DND-41 (cell line): ENCODE measurements at regions not wholly inside any gene's neighbourhood (a gene's known extent, or its start where the extent isn't known, plus 50 kb on each side); places are given as distances from the start of the nearest gene placed in this dataset.

ENCODE experiments used
- ATAC-seq: fragments of 200-7000 bp; cut with Tn5 transposase; 3 replicates; pipeline ENCODE4 v1.9.1; 2021; ENCODE audit warnings: low read depth; ENCODE audit not compliant: insufficient read depth
- DNase-seq: peaks from one replicate; pipeline ENCODE4 v3.0.0-alpha.2; 2020
- H2AFZ ChIP-seq: 2 replicates; pipeline ENCODE4 v1.6.0; 2012; ENCODE audit warnings: low read depth, low read length
- H3K27ac ChIP-seq: 2 replicates; pipeline ENCODE4 v1.5.1; 2012; ENCODE audit warnings: low read length, inconsistent platforms
- H3K27me3 ChIP-seq: fragments of 200-600 bp; sonication (generic); 2 replicates; pipeline ENCODE4 v1.6.0; 2012; ENCODE audit warnings: low read length, mild to moderate bottlenecking, inconsistent platforms; ENCODE audit not compliant: insufficient read depth, poor library complexity
- H3K36me3 ChIP-seq: 2 replicates; pipeline ENCODE4 v1.5.1; 2012; ENCODE audit warnings: low read length, inconsistent platforms; ENCODE audit not compliant: insufficient read depth
- H3K4me1 ChIP-seq: 2 replicates; pipeline ENCODE4 v1.5.1; 2012; ENCODE audit warnings: mild to moderate bottlenecking, low read length; ENCODE audit not compliant: insufficient read depth
- H3K4me2 ChIP-seq: 2 replicates; pipeline ENCODE4 v1.6.0; 2012; ENCODE audit warnings: mild to moderate bottlenecking, moderate library complexity, low read length, inconsistent platforms; ENCODE audit not compliant: insufficient read depth
- H3K4me3 ChIP-seq, 2 experiments: fragments of 200-600 bp in 1 of 2; shearing (Covaris generic) in 1 of 2; 2 replicates each; pipeline ENCODE4 v1.5.1; 2012 to 2016; ENCODE audit warnings: inconsistent platforms in 2 of 2, low read length in 2 of 2, mild to moderate bottlenecking in 2 of 2, low read depth in 1 of 2, moderate library complexity in 1 of 2
- H3K79me2 ChIP-seq: 2 replicates; pipeline ENCODE4 v1.6.0; 2012; ENCODE audit warnings: low read length, inconsistent platforms; ENCODE audit not compliant: insufficient read depth
- H3K9ac ChIP-seq: 2 replicates; pipeline ENCODE4 v1.6.0; 2012; ENCODE audit warnings: low read depth, mild to moderate bottlenecking, inconsistent platforms, low read length, moderate library complexity
- H3K9me3 ChIP-seq: 2 replicates; pipeline ENCODE4 v1.5.1; 2012; ENCODE audit warnings: low read length, moderate library complexity, mild to moderate bottlenecking, inconsistent platforms; ENCODE audit not compliant: insufficient read depth, severe bottlenecking
- H4K20me1 ChIP-seq: 2 replicates; pipeline ENCODE4 v1.6.0; 2012; ENCODE audit warnings: low read length; ENCODE audit not compliant: insufficient read depth
- EZH2 ChIP-seq: IDR thresholded peaks from 3 replicates; pipeline ENCODE4 v1.6.1; 2012; ENCODE audit warnings: borderline replicate concordance, low read depth, mild to moderate bottlenecking, moderate library complexity, low read length, inconsistent platforms; ENCODE audit not compliant: severe bottlenecking
- TF ChIP-seq, protein P1 (sequence below): IDR thresholded peaks from 2 replicates; pipeline ENCODE4 v1.5.1; 2012; ENCODE audit warnings: borderline replicate concordance, low read length, moderate library complexity, mild to moderate bottlenecking; ENCODE audit not compliant: poor library complexity, severe bottlenecking; ENCODE audit errors: extremely low read depth

DNA sequence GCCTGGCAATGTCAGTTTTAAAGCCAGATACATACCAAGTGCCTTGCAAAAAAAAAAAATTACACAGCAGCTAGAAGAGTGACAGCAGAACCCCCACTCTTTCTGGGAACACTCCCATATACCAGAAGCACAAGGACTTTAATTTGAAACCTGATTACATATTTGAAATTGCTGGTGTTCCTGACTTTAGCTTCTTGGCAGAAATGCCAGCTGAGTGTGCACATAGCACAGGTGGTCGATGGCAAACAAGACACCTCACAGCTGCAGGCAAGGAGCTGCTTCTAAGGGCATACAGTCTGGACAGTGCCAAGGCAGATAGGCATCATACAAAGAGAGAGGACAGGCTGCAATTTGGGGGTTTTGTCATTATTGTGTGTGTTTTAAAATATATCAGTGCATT lies 150.7 kb upstream of the SGK1 start:
- Histone ChIP-seq H3K27ac (no peak overlapping the region), H3K9me3 (no peaks in the 10 kb centered on the region), H3K4me2 (no peak overlapping the region), H2AFZ (no peak overlapping the region), H3K4me3 (no peak overlapping the region), H3K4me1 (no peaks in the 10 kb centered on the region), H4K20me1 (no peaks in the 10 kb centered on the region), H3K27me3 (no peaks in the 10 kb centered on the region), H3K36me3 (no peaks in the 10 kb centered on the region), H3K79me2 (no peaks in the 10 kb centered on the region), H3K9ac (no peak overlapping the region)
- TF ChIP-seq, protein P1, sequence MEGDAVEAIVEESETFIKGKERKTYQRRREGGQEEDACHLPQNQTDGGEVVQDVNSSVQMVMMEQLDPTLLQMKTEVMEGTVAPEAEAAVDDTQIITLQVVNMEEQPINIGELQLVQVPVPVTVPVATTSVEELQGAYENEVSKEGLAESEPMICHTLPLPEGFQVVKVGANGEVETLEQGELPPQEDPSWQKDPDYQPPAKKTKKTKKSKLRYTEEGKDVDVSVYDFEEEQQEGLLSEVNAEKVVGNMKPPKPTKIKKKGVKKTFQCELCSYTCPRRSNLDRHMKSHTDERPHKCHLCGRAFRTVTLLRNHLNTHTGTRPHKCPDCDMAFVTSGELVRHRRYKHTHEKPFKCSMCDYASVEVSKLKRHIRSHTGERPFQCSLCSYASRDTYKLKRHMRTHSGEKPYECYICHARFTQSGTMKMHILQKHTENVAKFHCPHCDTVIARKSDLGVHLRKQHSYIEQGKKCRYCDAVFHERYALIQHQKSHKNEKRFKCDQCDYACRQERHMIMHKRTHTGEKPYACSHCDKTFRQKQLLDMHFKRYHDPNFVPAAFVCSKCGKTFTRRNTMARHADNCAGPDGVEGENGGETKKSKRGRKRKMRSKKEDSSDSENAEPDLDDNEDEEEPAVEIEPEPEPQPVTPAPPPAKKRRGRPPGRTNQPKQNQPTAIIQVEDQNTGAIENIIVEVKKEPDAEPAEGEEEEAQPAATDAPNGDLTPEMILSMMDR: no peak
- no peak for TF ChIP-seq EZH2
- ATAC-seq (no peak), DNase-seq (no peak)

DNA sequence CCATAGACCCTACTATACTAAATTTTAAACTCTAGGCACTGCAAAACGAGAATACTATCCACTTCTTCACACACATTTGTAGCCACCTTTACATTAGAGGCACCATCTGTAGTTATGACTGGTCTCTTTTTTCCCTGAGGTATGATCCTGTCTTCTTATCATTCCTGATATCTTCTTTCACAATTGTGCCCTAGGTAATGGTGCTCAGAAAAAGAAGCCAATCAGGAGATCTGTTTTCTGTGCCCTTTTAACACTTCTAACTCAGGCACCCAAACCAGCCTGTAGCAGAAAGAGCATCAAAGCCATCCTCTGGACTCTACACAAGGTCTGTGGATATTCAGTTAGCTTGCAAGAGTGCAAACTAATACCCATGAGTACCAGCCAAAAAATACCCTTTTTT lies 149.7 kb upstream of the SGK1 start:
- H2AFZ ChIP-seq: no peak overlapping the region
- H3K27me3 ChIP-seq: no peaks in the 10 kb centered on the region
- no peak for DNase-seq
- H3K4me1 ChIP-seq: no peaks in the 10 kb centered on the region
- H3K36me3 ChIP-seq: no peaks in the 10 kb centered on the region
- no peak for ATAC-seq
- no peaks in the 10 kb centered on the region for H3K9me3 ChIP-seq
- H3K9ac ChIP-seq: no peak overlapping the region
- no peak for TF ChIP-seq EZH2
- H3K27ac ChIP-seq: no peak overlapping the region
- H3K4me2 ChIP-seq: no peak overlapping the region
- H4K20me1 ChIP-seq: no peaks in the 10 kb centered on the region
- H3K4me3 ChIP-seq: no peak overlapping the region
- no peaks in the 10 kb centered on the region for H3K79me2 ChIP-seq

DNA sequence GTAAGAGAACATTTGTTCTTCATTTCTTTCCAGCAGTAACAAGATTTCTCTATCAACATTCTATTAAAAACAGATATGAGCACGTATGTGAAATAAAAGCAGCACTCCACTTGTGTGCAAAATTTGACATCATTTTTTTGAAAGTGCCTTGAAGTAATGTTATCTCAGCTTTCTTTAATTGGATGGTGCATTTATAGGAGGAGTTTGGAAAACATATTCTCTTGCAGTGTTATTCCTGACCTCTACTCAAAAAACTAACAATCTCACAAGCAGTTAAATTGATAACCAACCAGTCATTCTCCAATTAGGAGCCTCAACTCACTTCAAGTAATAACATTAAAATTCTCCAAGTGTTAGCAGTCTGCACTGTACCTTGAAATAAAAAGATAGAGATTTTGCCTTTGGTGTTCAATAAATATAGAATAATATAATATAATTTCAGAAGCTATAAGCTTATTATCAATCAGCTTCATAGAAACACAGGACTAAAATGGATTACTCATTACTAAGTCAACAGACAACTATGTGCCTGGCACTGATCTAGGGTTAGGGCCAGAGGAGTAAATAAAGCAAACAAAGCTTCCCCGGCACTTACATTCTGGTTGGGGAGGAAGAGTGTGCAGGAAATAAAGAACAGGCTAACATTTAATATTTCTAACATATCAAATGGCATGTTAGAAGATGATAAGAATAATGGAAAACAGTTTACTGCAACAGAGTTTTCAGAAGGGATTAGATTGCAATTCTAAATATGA lies 149.0 kb upstream of the SGK1 start:
- Histone ChIP-seq H3K9me3 (no peaks in the 10 kb centered on the region), H3K4me2 (no peak overlapping the region), H2AFZ (no peak overlapping the region), H4K20me1 (no peaks in the 10 kb centered on the region), H3K4me3 (no peak overlapping the region), H3K27me3 (no peaks in the 10 kb centered on the region), H3K9ac (no peak overlapping the region), H3K27ac (no peak overlapping the region), H3K36me3 (no peaks in the 10 kb centered on the region), H3K79me2 (no peaks in the 10 kb centered on the region), H3K4me1 (no peaks in the 10 kb centered on the region)
- no peak for ATAC-seq
- no peak for DNase-seq
- TF ChIP-seq EZH2: no peak
- TF ChIP-seq, protein P1: no peak

DNA sequence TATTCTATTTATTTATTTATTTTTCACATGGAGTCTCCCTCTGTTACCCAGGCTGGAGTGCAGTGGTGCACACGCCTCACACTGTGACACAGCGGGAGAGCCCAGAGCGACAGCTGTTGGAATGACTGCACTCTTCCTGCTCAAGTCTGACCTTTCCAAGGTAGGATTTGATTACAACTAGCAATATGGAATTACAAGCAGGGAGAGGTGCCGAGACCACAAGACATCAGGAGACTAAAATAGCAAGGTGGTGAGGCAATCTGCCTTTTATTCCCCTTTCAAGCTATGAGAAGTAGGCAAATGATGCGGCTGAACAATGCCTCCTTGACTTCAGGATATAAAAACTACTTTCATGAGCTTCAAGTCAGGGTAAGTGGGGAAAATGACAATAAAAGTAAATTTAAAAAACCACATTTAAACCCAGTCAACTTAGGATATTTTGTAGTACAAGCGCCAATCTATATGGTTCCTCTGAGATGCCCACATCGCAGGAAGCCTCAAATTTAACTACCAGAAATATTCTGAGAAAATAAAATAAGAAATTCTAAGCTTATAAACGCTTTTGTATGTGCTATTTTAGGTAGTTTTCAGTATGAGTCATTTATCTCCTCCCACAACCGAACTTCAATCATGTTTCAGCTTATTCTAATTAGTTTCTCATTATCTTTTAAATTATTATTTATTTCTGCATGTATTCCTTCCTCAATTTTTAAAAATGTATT lies 146.9 kb upstream of the SGK1 start:
- Histone ChIP-seq H3K27me3 (no peaks in the 10 kb centered on the region), H3K36me3 (no peaks in the 10 kb centered on the region), H3K9me3 (no peaks in the 10 kb centered on the region), H2AFZ (no peak overlapping the region), H3K27ac (no peak overlapping the region), H3K4me2 (no peak overlapping the region), H4K20me1 (no peaks in the 10 kb centered on the region), H3K79me2 (no peaks in the 10 kb centered on the region), H3K4me1 (no peaks in the 10 kb centered on the region), H3K9ac (no peak overlapping the region), H3K4me3 (no peak overlapping the region)
- no peak for ATAC-seq
- TF ChIP-seq, protein P1: no peak
- no peak for DNase-seq
